Heart left ventricle (tissue), 16 donors: ENCODE measurements at regions not wholly inside any gene's neighbourhood (a gene's known extent, or its start where the extent isn't known, plus 50 kb on each side); places are given as distances from the start of the nearest gene placed in this dataset.

Source experiments
- ATAC-seq, 4 donors: fragments of 200-7000 bp; cut with Tn5 transposase; one replicate each; pipeline ENCODE4 v1.9.1; 2020 to 2022; ENCODE audit warnings: moderate library complexity in 4 of 4, mild to moderate bottlenecking in 3 of 4, moderate number of reproducible peaks in 1 of 4
- DNase-seq, 5 donors: peaks; one replicate each; pipeline ENCODE4 v3.0.0-alpha.2; 2020
- H3K27ac ChIP-seq, 12 donors: fragments of 200-600 bp; sonication (generic) in 4 of 12; one replicate each; pipeline versions ENCODE4 v1.5.0 to v1.8.0; 2016 to 2022; ENCODE audit warnings: mild to moderate bottlenecking in 2 of 12
- H3K27me3 ChIP-seq, 9 donors: fragments of 200-600 bp; sonication (generic) in 2 of 9; one replicate each; pipeline versions ENCODE4 v1.5.1 to v1.8.0; 2016 to 2022; ENCODE audit warnings: mild to moderate bottlenecking in 3 of 9
- H3K36me3 ChIP-seq, 9 donors: fragments of 200-600 bp; sonication (generic) in 2 of 9; one replicate each; pipeline versions ENCODE4 v1.5.0 to v1.8.0; 2018 to 2022; ENCODE audit warnings: mild to moderate bottlenecking in 2 of 9
- H3K4me1 ChIP-seq, 12 donors: fragments of 200-600 bp; sonication (generic) in 4 of 12; one replicate each; pipeline versions ENCODE4 v1.5.0 to v1.8.0; 2016 to 2022; ENCODE audit warnings: mild to moderate bottlenecking in 3 of 12
- H3K4me3 ChIP-seq, 12 donors: fragments of 200-600 bp; sonication (generic) in 4 of 12; one replicate each; pipeline versions ENCODE4 v1.5.0 to v1.8.0; 2017 to 2022; ENCODE audit warnings: mild to moderate bottlenecking in 9 of 12, moderate library complexity in 4 of 12
- H3K9me3 ChIP-seq, 12 donors: fragments of 200-600 bp; sonication (generic) in 4 of 12; one replicate each; pipeline versions ENCODE4 v1.5.0 to v1.8.0; 2016 to 2022; ENCODE audit warnings: mild to moderate bottlenecking in 1 of 12
- POLR2A ChIP-seq, 2 donors: fragments of 450-650 bp; IDR thresholded peaks; one replicate each; pipeline ENCODE4 v1.6.1; 2017; ENCODE audit warnings: antibody characterized with exemption in 2 of 2, mild to moderate bottlenecking in 2 of 2, moderate library complexity in 2 of 2
- WGBS, 4 donors: extraction: QIAGEN DNeasy Blood & Tissue Kit in 2 of 4; methylation state at CpG; one replicate each; pipeline versions ENCODE4 v1.1.5 to v1.1.7; 2013 to 2018; 5-methylcytosine and 5-hydroxymethylcytosine counted together
- intact Hi-C, 10 donors: fragments of 100-400 bp; cut with DNase I; formaldehyde crosslinking; loops; one replicate each; pipeline versions ENCODE4 v1.11.1 to v1.14.2; 2022
- TF ChIP-seq, protein P1 (sequence below), 12 donors: fragments of 200-600 bp; sonication (generic) in 4 of 12; IDR thresholded peaks; one replicate each; pipeline versions ENCODE4 v1.5.0 to v1.8.0; 2018 to 2022; ENCODE audit warnings: antibody characterized with exemption in 12 of 12, mild to moderate bottlenecking in 5 of 12
- donor health status: ischemic (EF 13 %, LVEDD 7.1; RV severe dilation, severe dysfunction).
- donor health status: healthy with polysubstance abuse.
- donor health status: DM: no; HTN: yes; CAD: no.
- donor health status: DM: no; HTN: no; CAD: no.
- donor health status: ischemic (EF 25% LVEDD 6.9; RV normal size, moderate dysfunction).
- donor health status: ischemic (EF 25% LVEDD 5.7; RV mildly dilated, moderate dysfunction).
- donor health status: healthy.
- donor health status: DM: yes; HTN: yes; CAD: no.
- donor health status: ischemic (EF 35%, LVEDD 5.7; RV mildly dilated, moderate dysfunction).
- donor health status: nonischemic (EF 11% LVEDD 7.7; RV severe dilation, severe dysfunction).
- donor health status: DM: yes; HTN: yes; CAD: no.
- donor health status: PGD.
- donor health status: ischemic (EF 29% LVEDD 5.4; RV normal size, mild dysfunction).
- donor health status: nonischemic (EF 23%, LVEDD 6.1; RV moderate dilation, normal function).

DNA sequence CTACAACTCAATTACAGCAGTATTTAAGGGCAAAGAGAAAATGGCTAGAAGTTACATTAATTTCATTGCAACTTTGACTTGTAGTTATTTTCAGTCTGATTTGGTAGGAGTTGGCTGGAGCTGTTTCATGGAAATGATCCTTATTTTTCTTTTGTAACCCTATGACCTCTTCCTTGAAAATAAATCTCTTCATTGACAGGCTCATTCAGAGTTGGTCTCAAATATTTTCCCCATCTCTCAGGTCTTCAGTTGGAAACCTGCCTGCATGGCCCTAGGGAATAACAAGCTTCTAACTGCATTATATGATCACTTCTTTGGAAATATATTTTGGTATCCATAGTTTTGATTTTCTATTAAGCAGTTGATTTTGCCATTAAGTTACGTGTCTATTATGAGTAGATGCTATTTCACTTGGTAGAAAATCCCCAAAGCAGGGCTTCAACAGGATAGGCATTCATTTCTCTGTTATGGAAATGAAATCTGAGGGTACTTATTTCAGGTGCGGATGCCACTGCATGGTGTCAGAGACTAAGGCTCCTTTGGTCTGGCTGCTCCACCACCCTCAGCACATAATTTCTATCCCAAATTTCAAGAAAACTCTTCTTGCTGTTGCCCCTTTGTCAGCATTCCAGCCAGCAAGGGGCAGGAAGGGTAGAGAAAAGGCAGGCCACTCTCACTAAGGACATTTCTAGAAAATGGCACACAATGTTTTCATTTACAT lies 502.5 kb downstream of the SPRY1 start:
- peak overlapping the region in 3 of 12 donors; percentile 3 to 20 (median 6) for H3K27ac ChIP-seq
- ATAC-seq (no peak), DNase-seq (no peak)
- WGBS, 4 donors: 91 to 97% (median 93%) methylated on average over 2 of the region's 2 CpGs
- TF ChIP-seq POLR2A (IDR thresholded peaks at IDR 0.05): no peak
- no peak overlapping the region for H3K4me3 ChIP-seq
- intact Hi-C loops: loop anchor here in 2 of 10 donors (5.0 to 10.0 kb wide), 2 partner anchors 67 to 166 kb away; no protein-coding TSS in a partner anchor
- H3K4me1 ChIP-seq: peaks cover 0 to 29% (median 12%) of the 10 kb centered on the region in 12 donors
- H3K9me3 ChIP-seq: peaks cover 0 to 6% (median 0%) of the 10 kb centered on the region in 12 donors
- no peaks in the 10 kb centered on the region for H3K27me3 ChIP-seq
- H3K36me3 ChIP-seq: no peaks in the 10 kb centered on the region

GRCh38 chr4:123904882-123905281 lies 508.3 kb downstream of the SPRY1 start:
- H3K4me1 ChIP-seq: peaks cover 0 to 6% (median 0%) of the 10 kb centered on the region in 12 donors
- TF ChIP-seq POLR2A (IDR thresholded peaks at IDR 0.05): no peak
- TF ChIP-seq, protein P1, sequence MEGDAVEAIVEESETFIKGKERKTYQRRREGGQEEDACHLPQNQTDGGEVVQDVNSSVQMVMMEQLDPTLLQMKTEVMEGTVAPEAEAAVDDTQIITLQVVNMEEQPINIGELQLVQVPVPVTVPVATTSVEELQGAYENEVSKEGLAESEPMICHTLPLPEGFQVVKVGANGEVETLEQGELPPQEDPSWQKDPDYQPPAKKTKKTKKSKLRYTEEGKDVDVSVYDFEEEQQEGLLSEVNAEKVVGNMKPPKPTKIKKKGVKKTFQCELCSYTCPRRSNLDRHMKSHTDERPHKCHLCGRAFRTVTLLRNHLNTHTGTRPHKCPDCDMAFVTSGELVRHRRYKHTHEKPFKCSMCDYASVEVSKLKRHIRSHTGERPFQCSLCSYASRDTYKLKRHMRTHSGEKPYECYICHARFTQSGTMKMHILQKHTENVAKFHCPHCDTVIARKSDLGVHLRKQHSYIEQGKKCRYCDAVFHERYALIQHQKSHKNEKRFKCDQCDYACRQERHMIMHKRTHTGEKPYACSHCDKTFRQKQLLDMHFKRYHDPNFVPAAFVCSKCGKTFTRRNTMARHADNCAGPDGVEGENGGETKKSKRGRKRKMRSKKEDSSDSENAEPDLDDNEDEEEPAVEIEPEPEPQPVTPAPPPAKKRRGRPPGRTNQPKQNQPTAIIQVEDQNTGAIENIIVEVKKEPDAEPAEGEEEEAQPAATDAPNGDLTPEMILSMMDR (IDR thresholded peaks at IDR 0.05): no peak
- H3K27me3 ChIP-seq: no peaks in the 10 kb centered on the region
- 91 to 94% (median 93%) methylated on average over 1 of the region's 1 CpG for WGBS, 4 donors
- H3K27ac ChIP-seq: no peak overlapping the region
- H3K9me3 ChIP-seq: peaks cover 0 to 14% (median 0%) of the 10 kb centered on the region in 12 donors
- H3K4me3 ChIP-seq: no peak overlapping the region
- no peaks in the 10 kb centered on the region for H3K36me3 ChIP-seq
- DNase-seq (no peak), ATAC-seq (no peak)
- intact Hi-C loops: no loop called here

DNA sequence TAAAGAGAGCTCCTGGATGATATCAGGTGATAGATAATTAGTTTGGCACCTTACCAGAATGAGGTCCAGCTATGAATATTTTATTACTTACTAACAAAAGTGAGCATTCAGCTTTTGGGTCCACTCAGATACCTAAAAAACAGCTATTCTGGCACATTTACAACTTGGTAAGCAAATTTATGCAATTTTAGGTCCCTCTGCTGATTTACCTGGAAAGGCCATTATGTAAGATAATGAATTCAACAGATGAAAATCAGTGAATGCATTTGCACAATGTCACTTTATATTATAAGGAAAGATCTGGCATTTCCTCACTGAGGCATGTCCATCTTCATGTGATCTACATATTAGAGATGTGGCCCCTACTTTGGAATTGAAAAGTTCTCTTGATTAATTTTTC lies 517.0 kb downstream of the SPRY1 start:
- TF ChIP-seq, protein P1 (IDR thresholded peaks at IDR 0.05): no peak
- no peak for TF ChIP-seq POLR2A (IDR thresholded peaks at IDR 0.05)
- DNase-seq (no peak), ATAC-seq (no peak)
- Histone ChIP-seq H3K36me3 (no peaks in the 10 kb centered on the region), H3K9me3 (no peaks in the 10 kb centered on the region), H3K27ac (no peak overlapping the region), H3K27me3 (no peaks in the 10 kb centered on the region), H3K4me1 (peaks cover 0 to 8% (median 0%) of the 10 kb centered on the region in 12 donors), H3K4me3 (no peak overlapping the region)
- intact Hi-C loops: no loop called here

GRCh38 chr4:123916821-123917220 lies 520.2 kb downstream of the SPRY1 start:
- WGBS, 4 donors: 81 to 88% (median 86%) methylated on average over 2 of the region's 2 CpGs
- H3K4me3 ChIP-seq: no peak overlapping the region
- DNase-seq (no peak), ATAC-seq (no peak)
- H3K4me1 ChIP-seq: peaks cover 0 to 13% (median 0%) of the 10 kb centered on the region in 12 donors
- no peak overlapping the region for H3K27ac ChIP-seq
- H3K27me3 ChIP-seq: no peaks in the 10 kb centered on the region
- TF ChIP-seq, protein P1 (IDR thresholded peaks at IDR 0.05): no peak
- TF ChIP-seq POLR2A (IDR thresholded peaks at IDR 0.05): no peak
- intact Hi-C loops: no loop called here
- H3K36me3 ChIP-seq: no peaks in the 10 kb centered on the region
- H3K9me3 ChIP-seq: no peaks in the 10 kb centered on the region
